ENCODE measurements at regions not wholly inside any gene's neighbourhood (a gene's known extent, or its start where the extent isn't known, plus 50 kb on each side); places are given as distances from the start of the nearest gene placed in this dataset.
"Not testable (repeated sequence)": the region's sequence is repeated elsewhere in the genome, so short reads cannot be mapped to it uniquely, and the experiment has no call there.

GRCh38 chr7:10476642-10477041 lies 497.0 kb upstream of the PHF14 start:
- no peaks in the 10 kb centered on the region for H3K36me3 ChIP-seq (ENCODE audit: control insufficient read depth in 3 of 3, insufficient read depth in 3 of 3, low read length in 3 of 3)
- H3K4me3 ChIP-seq (ENCODE audit: low read length in 3 of 3), result no peak overlapping the region
- no peak overlapping the region for H3K9ac ChIP-seq (ENCODE audit: low read depth in 1 of 3, low read length in 3 of 3)
- H3K27ac ChIP-seq (ENCODE audit: low read depth, low read length), result no peak overlapping the region
- no peaks in the 10 kb centered on the region for H3K4me1 ChIP-seq (ENCODE audit: control insufficient read depth in 3 of 3, insufficient read depth in 3 of 3, low read length in 3 of 3)
- no peaks in the 10 kb centered on the region for H3K27me3 ChIP-seq (ENCODE audit: control insufficient read depth in 3 of 3, insufficient read depth in 3 of 3, low read length in 3 of 3)
- H3K9me3 ChIP-seq (ENCODE audit: control insufficient read depth in 3 of 3, low read length in 3 of 3), result no peaks in the 10 kb centered on the region

- no peaks in the 10 kb centered on the region for H3K36me3 ChIP-seq (ENCODE audit: control insufficient read depth in 3 of 3, insufficient read depth in 3 of 3, low read length in 3 of 3)
- H3K27me3 ChIP-seq (ENCODE audit: control insufficient read depth in 3 of 3, insufficient read depth in 3 of 3, low read length in 3 of 3), result no peaks in the 10 kb centered on the region
- H3K9me3 ChIP-seq (ENCODE audit: control insufficient read depth in 3 of 3, low read length in 3 of 3), result no peaks in the 10 kb centered on the region
- H3K9ac ChIP-seq (ENCODE audit: low read depth in 1 of 3, low read length in 3 of 3), result no peak overlapping the region
- no peak overlapping the region for H3K27ac ChIP-seq (ENCODE audit: low read depth, low read length)
- no peak overlapping the region for H3K4me3 ChIP-seq (ENCODE audit: low read length in 3 of 3)
- H3K4me1 ChIP-seq (ENCODE audit: control insufficient read depth in 3 of 3, insufficient read depth in 3 of 3, low read length in 3 of 3), result no peaks in the 10 kb centered on the region
Measured at GRCh38 chr7:10483671-10484070, 490.0 kb upstream of the PHF14 start.

GRCh38 chr7:10484767-10485166 lies 488.9 kb upstream of the PHF14 start:
- H3K36me3 ChIP-seq (ENCODE audit: control insufficient read depth in 3 of 3, insufficient read depth in 3 of 3, low read length in 3 of 3), result no peaks in the 10 kb centered on the region
- no peaks in the 10 kb centered on the region for H3K27me3 ChIP-seq (ENCODE audit: control insufficient read depth in 3 of 3, insufficient read depth in 3 of 3, low read length in 3 of 3)
- H3K9me3 ChIP-seq (ENCODE audit: control insufficient read depth in 3 of 3, low read length in 3 of 3), result no peaks in the 10 kb centered on the region
- H3K4me1 ChIP-seq (ENCODE audit: control insufficient read depth in 3 of 3, insufficient read depth in 3 of 3, low read length in 3 of 3), result no peaks in the 10 kb centered on the region
- H3K27ac ChIP-seq (ENCODE audit: low read depth, low read length), result no peak overlapping the region
- H3K4me3 ChIP-seq (ENCODE audit: low read length in 3 of 3), result no peak overlapping the region
- H3K9ac ChIP-seq (ENCODE audit: low read depth in 1 of 3, low read length in 3 of 3), result no peak overlapping the region

DNA sequence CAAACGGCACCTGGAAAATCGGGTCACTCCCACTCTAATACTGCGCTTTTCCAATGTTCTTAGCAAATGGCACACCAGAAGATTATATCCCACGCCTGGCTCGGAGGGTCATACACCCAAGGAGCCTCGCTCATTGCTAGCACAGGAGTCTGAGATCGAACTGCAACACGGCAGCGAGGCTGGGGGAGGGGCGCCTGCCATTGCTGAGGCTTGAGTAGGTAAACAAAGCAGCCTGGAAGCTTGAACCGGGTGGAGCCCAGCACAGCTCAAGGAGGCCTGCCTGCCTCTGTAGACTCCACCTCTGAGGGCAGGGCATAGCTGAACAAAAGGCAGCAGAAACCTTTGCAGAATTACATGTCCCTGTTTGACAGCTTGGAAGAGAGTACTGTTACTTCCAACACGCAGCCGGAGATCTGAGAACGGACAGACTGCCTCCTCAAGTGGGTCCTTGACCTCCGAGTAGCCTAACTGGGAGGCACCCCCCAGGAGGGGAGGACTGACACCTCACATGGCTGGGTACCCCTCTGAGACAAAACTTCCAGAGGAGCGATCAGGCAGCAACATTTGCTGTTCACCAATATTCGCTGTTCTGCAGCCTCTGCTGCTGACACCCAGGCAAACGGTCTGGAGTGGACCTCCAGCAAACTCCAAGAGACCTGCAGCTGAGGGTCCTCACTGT lies 472.3 kb upstream of the PHF14 start:
- not testable (repeated sequence) for H3K27ac ChIP-seq (ENCODE audit: low read depth, low read length); H3K4me1 ChIP-seq (ENCODE audit: control insufficient read depth in 3 of 3, insufficient read depth in 3 of 3, low read length in 3 of 3); H3K36me3 ChIP-seq (ENCODE audit: control insufficient read depth in 3 of 3, insufficient read depth in 3 of 3, low read length in 3 of 3); H3K9me3 ChIP-seq (ENCODE audit: control insufficient read depth in 3 of 3, low read length in 3 of 3); H3K4me3 ChIP-seq (ENCODE audit: low read length in 3 of 3); H3K27me3 ChIP-seq (ENCODE audit: control insufficient read depth in 3 of 3, insufficient read depth in 3 of 3, low read length in 3 of 3); H3K9ac ChIP-seq (ENCODE audit: low read depth in 1 of 3, low read length in 3 of 3)

GRCh38 chr7:10507032-10507431 lies 466.6 kb upstream of the PHF14 start:
- no peaks in the 10 kb centered on the region for H3K27me3 ChIP-seq (ENCODE audit: control insufficient read depth in 3 of 3, insufficient read depth in 3 of 3, low read length in 3 of 3)
- H3K4me3 ChIP-seq (ENCODE audit: low read length in 3 of 3), result no peak overlapping the region
- H3K9me3 ChIP-seq (ENCODE audit: control insufficient read depth in 3 of 3, low read length in 3 of 3), result no peaks in the 10 kb centered on the region
- no peak overlapping the region for H3K9ac ChIP-seq (ENCODE audit: low read depth in 1 of 3, low read length in 3 of 3)
- H3K27ac ChIP-seq (ENCODE audit: low read depth, low read length), result no peak overlapping the region
- H3K36me3 ChIP-seq (ENCODE audit: control insufficient read depth in 3 of 3, insufficient read depth in 3 of 3, low read length in 3 of 3), result no peaks in the 10 kb centered on the region
- no peaks in the 10 kb centered on the region for H3K4me1 ChIP-seq (ENCODE audit: control insufficient read depth in 3 of 3, insufficient read depth in 3 of 3, low read length in 3 of 3)

DNA sequence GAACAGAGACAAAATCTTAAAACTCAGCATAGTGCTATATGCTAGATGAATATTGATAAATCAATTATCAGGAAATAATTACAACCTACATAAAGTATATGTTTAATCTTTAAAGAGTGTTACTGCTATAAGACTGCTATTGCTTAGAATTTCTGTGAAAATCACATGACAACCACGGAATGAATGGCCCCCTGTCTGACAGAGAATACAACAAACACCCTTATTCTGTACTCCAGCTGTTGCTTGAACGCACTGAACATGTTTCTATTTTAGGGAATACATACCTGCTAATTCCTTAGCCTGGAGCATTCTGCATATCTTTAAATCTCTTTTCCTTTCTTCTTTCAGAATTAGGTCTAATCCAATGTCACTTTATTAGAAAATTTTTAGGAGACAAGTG lies 452.4 kb upstream of the PHF14 start:
- Histone ChIP-seq H3K27ac (ENCODE audit: low read depth, low read length) (no peak overlapping the region), H3K36me3 (ENCODE audit: control insufficient read depth in 3 of 3, insufficient read depth in 3 of 3, low read length in 3 of 3) (no peaks in the 10 kb centered on the region), H3K27me3 (ENCODE audit: control insufficient read depth in 3 of 3, insufficient read depth in 3 of 3, low read length in 3 of 3) (no peaks in the 10 kb centered on the region), H3K4me1 (ENCODE audit: control insufficient read depth in 3 of 3, insufficient read depth in 3 of 3, low read length in 3 of 3) (no peaks in the 10 kb centered on the region), H3K4me3 (ENCODE audit: low read length in 3 of 3) (no peak overlapping the region), H3K9ac (ENCODE audit: low read depth in 1 of 3, low read length in 3 of 3) (no peak overlapping the region), H3K9me3 (ENCODE audit: control insufficient read depth in 3 of 3, low read length in 3 of 3) (no peaks in the 10 kb centered on the region)

DNA sequence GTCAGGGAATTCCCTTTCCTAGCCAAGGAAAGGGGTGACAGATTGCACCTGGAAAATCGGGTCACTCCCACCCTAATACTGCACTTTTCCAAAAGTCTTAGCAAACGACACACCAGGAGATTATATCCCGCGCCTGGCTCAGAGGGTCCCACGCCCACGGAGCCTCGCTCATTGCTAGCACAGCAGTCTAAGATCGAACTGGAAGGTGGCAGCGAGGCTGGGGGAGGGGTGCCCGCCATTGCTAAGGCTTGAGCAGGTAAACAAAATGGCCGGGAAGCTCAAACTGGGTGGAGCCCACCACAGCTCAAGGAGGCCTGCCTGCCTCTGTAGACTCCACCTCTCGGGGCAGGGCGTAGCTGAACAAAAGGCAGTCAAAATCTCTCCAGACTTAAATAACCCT lies 440.2 kb upstream of the PHF14 start:
- H3K9me3 ChIP-seq (ENCODE audit: control insufficient read depth in 3 of 3, low read length in 3 of 3); H3K27ac ChIP-seq (ENCODE audit: low read depth, low read length); H3K27me3 ChIP-seq (ENCODE audit: control insufficient read depth in 3 of 3, insufficient read depth in 3 of 3, low read length in 3 of 3); H3K4me1 ChIP-seq (ENCODE audit: control insufficient read depth in 3 of 3, insufficient read depth in 3 of 3, low read length in 3 of 3); H3K36me3 ChIP-seq (ENCODE audit: control insufficient read depth in 3 of 3, insufficient read depth in 3 of 3, low read length in 3 of 3); H3K4me3 ChIP-seq (ENCODE audit: low read length in 3 of 3); H3K9ac ChIP-seq (ENCODE audit: low read depth in 1 of 3, low read length in 3 of 3): not testable (repeated sequence)

DNA sequence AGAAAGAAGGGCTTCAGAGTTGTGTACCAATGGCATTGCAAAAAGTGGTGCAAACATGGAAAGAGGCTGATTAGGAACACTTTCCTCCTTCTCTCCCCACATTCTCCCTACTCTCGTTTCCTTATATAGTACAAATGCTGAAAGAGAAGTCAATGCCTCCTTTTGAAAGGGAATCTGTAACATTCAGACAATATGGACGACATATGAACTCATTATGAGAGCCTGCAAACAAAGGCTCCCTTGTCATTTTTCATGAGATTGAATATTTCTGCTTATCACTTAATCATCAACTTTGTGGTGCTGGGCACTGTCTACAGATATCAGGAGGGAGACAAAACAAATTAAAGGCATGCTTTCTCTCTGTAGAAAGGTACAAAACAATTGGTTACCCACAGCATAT lies 437.1 kb upstream of the PHF14 start:
- Histone ChIP-seq H3K27me3 (ENCODE audit: control insufficient read depth in 3 of 3, insufficient read depth in 3 of 3, low read length in 3 of 3) (no peaks in the 10 kb centered on the region), H3K4me1 (ENCODE audit: control insufficient read depth in 3 of 3, insufficient read depth in 3 of 3, low read length in 3 of 3) (no peaks in the 10 kb centered on the region), H3K27ac (ENCODE audit: low read depth, low read length) (no peak overlapping the region), H3K9me3 (ENCODE audit: control insufficient read depth in 3 of 3, low read length in 3 of 3) (no peaks in the 10 kb centered on the region), H3K36me3 (ENCODE audit: control insufficient read depth in 3 of 3, insufficient read depth in 3 of 3, low read length in 3 of 3) (no peaks in the 10 kb centered on the region), H3K9ac (ENCODE audit: low read depth in 1 of 3, low read length in 3 of 3) (no peak overlapping the region), H3K4me3 (ENCODE audit: low read length in 3 of 3) (no peak overlapping the region)

DNA sequence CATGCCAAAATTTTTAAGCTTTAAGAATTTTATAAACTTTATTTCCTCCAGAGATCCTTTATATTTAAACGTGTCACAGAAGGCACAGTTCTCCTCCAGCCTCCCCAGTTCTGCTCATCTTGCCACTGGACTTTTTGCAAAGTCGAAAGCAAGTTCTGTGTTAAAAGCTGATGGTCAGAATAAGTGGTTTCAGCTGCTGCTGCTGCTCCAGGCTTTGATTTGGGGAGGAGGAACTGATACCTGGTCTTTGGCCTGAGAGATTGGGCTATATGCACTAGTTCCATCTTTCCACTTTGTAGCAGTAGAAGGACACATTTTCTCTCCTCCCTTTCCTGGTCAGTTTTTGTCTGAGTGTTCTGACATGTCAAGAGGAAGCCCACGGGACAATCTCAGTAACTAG lies 435.9 kb upstream of the PHF14 start:
- Histone ChIP-seq H3K4me1 (ENCODE audit: control insufficient read depth in 3 of 3, insufficient read depth in 3 of 3, low read length in 3 of 3) (no peaks in the 10 kb centered on the region), H3K27ac (ENCODE audit: low read depth, low read length) (no peak overlapping the region), H3K4me3 (ENCODE audit: low read length in 3 of 3) (no peak overlapping the region), H3K9ac (ENCODE audit: low read depth in 1 of 3, low read length in 3 of 3) (no peak overlapping the region), H3K9me3 (ENCODE audit: control insufficient read depth in 3 of 3, low read length in 3 of 3) (no peaks in the 10 kb centered on the region), H3K36me3 (ENCODE audit: control insufficient read depth in 3 of 3, insufficient read depth in 3 of 3, low read length in 3 of 3) (no peaks in the 10 kb centered on the region), H3K27me3 (ENCODE audit: control insufficient read depth in 3 of 3, insufficient read depth in 3 of 3, low read length in 3 of 3) (no peaks in the 10 kb centered on the region)

- Histone ChIP-seq H3K9me3 (ENCODE audit: control insufficient read depth in 3 of 3, low read length in 3 of 3) (no peaks in the 10 kb centered on the region), H3K4me1 (ENCODE audit: control insufficient read depth in 3 of 3, insufficient read depth in 3 of 3, low read length in 3 of 3) (no peaks in the 10 kb centered on the region), H3K9ac (ENCODE audit: low read depth in 1 of 3, low read length in 3 of 3) (no peak overlapping the region), H3K27me3 (ENCODE audit: control insufficient read depth in 3 of 3, insufficient read depth in 3 of 3, low read length in 3 of 3) (no peaks in the 10 kb centered on the region), H3K27ac (ENCODE audit: low read depth, low read length) (no peak overlapping the region), H3K4me3 (ENCODE audit: low read length in 3 of 3) (no peak overlapping the region), H3K36me3 (ENCODE audit: control insufficient read depth in 3 of 3, insufficient read depth in 3 of 3, low read length in 3 of 3) (no peaks in the 10 kb centered on the region)
Measured at GRCh38 chr7:10557375-10557774, 416.3 kb upstream of the PHF14 start.

- Histone ChIP-seq H3K4me1 (ENCODE audit: control insufficient read depth in 3 of 3, insufficient read depth in 3 of 3, low read length in 3 of 3) (no peaks in the 10 kb centered on the region), H3K27me3 (ENCODE audit: control insufficient read depth in 3 of 3, insufficient read depth in 3 of 3, low read length in 3 of 3) (no peaks in the 10 kb centered on the region), H3K9ac (ENCODE audit: low read depth in 1 of 3, low read length in 3 of 3) (no peak overlapping the region)
Measured at GRCh38 chr7:10560497-10560896, 413.2 kb upstream of the PHF14 start.

More at GRCh38 chr7:10560497-10560896, 413.2 kb upstream of the PHF14 start:
- Histone ChIP-seq H3K4me3 (ENCODE audit: low read length in 3 of 3) (no peak overlapping the region), H3K27ac (ENCODE audit: low read depth, low read length) (no peak overlapping the region), H3K9me3 (ENCODE audit: control insufficient read depth in 3 of 3, low read length in 3 of 3) (no peaks in the 10 kb centered on the region), H3K36me3 (ENCODE audit: control insufficient read depth in 3 of 3, insufficient read depth in 3 of 3, low read length in 3 of 3) (no peaks in the 10 kb centered on the region)

Measured in skeletal muscle tissue (tissue), 3 donors.